ENCODE measurements at regions not wholly inside any gene's neighbourhood (a gene's known extent, or its start where the extent isn't known, plus 50 kb on each side); places are given as distances from the start of the nearest gene placed in this dataset.

DNA sequence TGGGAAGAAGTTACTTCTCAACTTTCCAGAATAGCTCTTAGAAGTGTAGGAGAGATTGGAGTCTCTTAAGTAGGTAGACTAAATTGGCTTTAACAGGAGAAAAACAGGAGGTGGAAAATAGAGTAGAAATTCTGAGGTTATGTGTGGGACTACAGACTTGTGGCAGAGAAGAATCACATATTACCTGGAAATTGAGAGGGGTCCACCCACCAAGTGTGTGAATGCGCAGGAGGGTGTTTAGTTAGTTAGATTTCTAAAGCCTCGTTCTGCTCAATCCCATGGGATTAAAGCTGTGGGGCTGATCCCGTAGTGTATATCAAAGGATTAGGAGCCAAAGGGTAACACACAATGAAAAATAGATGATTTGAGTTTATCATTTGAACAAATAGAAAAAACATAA, 319.1 kb downstream of the TRIB2 start:
- H4K20me1 ChIP-seq (replicated peaks in 1 of 2; ENCODE audit: control insufficient read depth in 1 of 2, insufficient read depth in 2 of 2, low read length in 2 of 2) = no peaks in the 10 kb centered on the region
- H3K4me2 ChIP-seq (ENCODE audit: insufficient read depth in 1 of 2, low read depth in 2 of 2, low read length in 2 of 2) = no peak overlapping the region
- H3K9me3 ChIP-seq (ENCODE audit: insufficient read depth in 2 of 2, low read depth in 1 of 2, low read length in 1 of 2) = peaks cover 0 to 4% of the 10 kb centered on the region in 2 experiments; a peak in 1 of 4 replicates
- H3K27ac ChIP-seq (ENCODE audit: low read depth, low read length) = no peak overlapping the region
- no peak overlapping the region for H3K23ac ChIP-seq (ENCODE audit: insufficient read length)
- no peak overlapping the region for H3K14ac ChIP-seq (ENCODE audit: insufficient read length)
- H2BK12ac ChIP-seq (ENCODE audit: low read depth, low read length) = no peak overlapping the region
- H3K4me3 ChIP-seq (ENCODE audit: extremely low read depth in 1 of 4, insufficient read depth in 2 of 4, low read depth in 3 of 4, low read length in 4 of 4) = no peak overlapping the region
- TF ChIP-seq CTBP2 (IDR thresholded peaks at IDR 0.05; ENCODE audit: borderline replicate concordance, insufficient read depth, insufficient read length, low read length) (no peak), BACH1 (IDR thresholded peaks at IDR 0.05; ENCODE audit: low read length) (no peak)
- H3K4ac ChIP-seq (replicated peaks; ENCODE audit: insufficient read length, low read depth, low read length) = no peak overlapping the region
- no peaks in the 10 kb centered on the region for H3K4me1 ChIP-seq (replicated peaks in 1 of 4; ENCODE audit: control insufficient read depth in 3 of 4, insufficient read depth in 4 of 4, low read length in 3 of 4)
- 96% methylated on average over 3 of the region's 3 CpGs; no CpG with 5 or more reads in 1 of the 2 experiments for WGBS, 2 experiments (ENCODE audit: extremely low coverage in 1 of 2, insufficient coverage in 1 of 2, insufficient read length in 1 of 2, insufficient replicate concordance in 2 of 2, low coverage in 1 of 2, low lambda C conversion rate in 2 of 2, missing lambda C conversion rate in 1 of 2)
- CTCF ChIA-PET (ENCODE audit: partially characterized antibody) = interaction anchor here (0.7 to 1.0 kb wide), 4 partner anchors 20 to 537 kb away, joined by 3 to 4 read pairs (median 3); no protein-coding TSS in a partner anchor
- no peak overlapping the region for H2AFZ ChIP-seq (ENCODE audit: low read length)
- no peak overlapping the region for H4K8ac ChIP-seq (ENCODE audit: extremely low read depth, insufficient read depth, low read length)
- no peak overlapping the region for H4K5ac ChIP-seq (ENCODE audit: insufficient read length, low read depth, low read length)
- no peak overlapping the region for H2BK15ac ChIP-seq (ENCODE audit: low read length)
- H2AK5ac ChIP-seq (ENCODE audit: low read depth, low read length) = no peak overlapping the region
- no peak for DNase-seq (ENCODE audit: low read depth in 1 of 2, low spot score in 2 of 2)
- POLR2A ChIA-PET (ENCODE audit: partially characterized antibody) = no interaction called here
- no peak overlapping the region for H2BK5ac ChIP-seq (ENCODE audit: low read depth, low read length)
- H2BK120ac ChIP-seq (replicated peaks; ENCODE audit: low read depth, low read length) = no peak overlapping the region
- H4K91ac ChIP-seq (replicated peaks; ENCODE audit: insufficient read length, low read length) = no peak overlapping the region
- H3K27me3 ChIP-seq (replicated peaks in 1 of 4; ENCODE audit: control insufficient read depth in 3 of 4, extremely low read depth in 1 of 4, insufficient read depth in 3 of 4, low read length in 3 of 4) = no peaks in the 10 kb centered on the region
- no peak overlapping the region for H2BK20ac ChIP-seq (ENCODE audit: low read length)
- H3K9ac ChIP-seq (replicated peaks in 1 of 4; ENCODE audit: extremely low read depth in 1 of 4, low read depth in 3 of 4, low read length in 3 of 4) = no peak overlapping the region
- FAIRE-seq = no peak
- no peaks in the 10 kb centered on the region for H3K36me3 ChIP-seq (ENCODE audit: control insufficient read depth in 2 of 4, insufficient read depth in 4 of 4, low read length in 3 of 4)
- H3K23me2 ChIP-seq (ENCODE audit: low read depth, low read length) = no peaks in the 10 kb centered on the region
- no peaks in the 10 kb centered on the region for H3K79me2 ChIP-seq (ENCODE audit: control insufficient read depth in 1 of 2, insufficient read depth in 2 of 2, low read length in 2 of 2)
- no peak overlapping the region for H3K56ac ChIP-seq (replicated peaks; ENCODE audit: insufficient read length, low read depth, low read length)
- H3K79me1 ChIP-seq (ENCODE audit: low read depth, low read length) = no peaks in the 10 kb centered on the region
- H3K18ac ChIP-seq (ENCODE audit: extremely low read depth, low read length) = no peak overlapping the region

Measured in H1 (cell line).